GM23338 (cell line): ENCODE measurements at regions not wholly inside any gene's neighbourhood (a gene's known extent, or its start where the extent isn't known, plus 50 kb on each side); places are given as distances from the start of the nearest gene placed in this dataset.

Experiments used
- ATAC-seq: fragments of 200-7000 bp; cut with Tn5 transposase; 3 replicates; pipeline ENCODE4 v1.9.1; 2020
- DNase-seq: peaks from one replicate; pipeline ENCODE4 v3.0.0-alpha.2; 2015; ENCODE audit warnings: low spot score
- H2AFZ ChIP-seq: fragments of 200-600 bp; sonication (generic); 2 replicates; pipeline ENCODE4 v1.8.0; 2016; ENCODE audit warnings: antibody characterized with exemption, mild to moderate bottlenecking, moderate library complexity
- H3F3A ChIP-seq: fragments of 200-600 bp; sonication (generic); replicated peaks from 2 replicates; pipeline ENCODE4 v1.8.0; 2017; ENCODE audit warnings: antibody characterized with exemption, mixed run types, low read depth
- H3K27ac ChIP-seq: fragments of 200-600 bp; sonication (generic); 2 replicates; pipeline ENCODE4 v1.6.1; 2016; ENCODE audit warnings: low read depth
- H3K27me3 ChIP-seq: fragments of 200-600 bp; sonication (generic); 2 replicates; pipeline ENCODE4 v1.8.0; 2016; ENCODE audit warnings: mild to moderate bottlenecking, mixed run types, moderate library complexity; ENCODE audit not compliant: insufficient read depth
- H3K36me3 ChIP-seq: fragments of 200-600 bp; sonication (generic); 2 replicates; pipeline ENCODE4 v1.8.0; 2016; ENCODE audit warnings: mild to moderate bottlenecking; ENCODE audit not compliant: insufficient read depth
- H3K4me1 ChIP-seq: fragments of 200-600 bp; sonication (generic); 2 replicates; pipeline ENCODE4 v1.8.0; 2016; ENCODE audit warnings: mild to moderate bottlenecking, moderate library complexity; ENCODE audit not compliant: insufficient read depth
- H3K4me2 ChIP-seq: fragments of 200-600 bp; sonication (generic); 2 replicates; pipeline ENCODE4 v1.7.1; 2017; ENCODE audit warnings: mixed run types
- H3K4me3 ChIP-seq: fragments of 200-600 bp; sonication (generic); 2 replicates; pipeline ENCODE4 v1.6.1; 2016; ENCODE audit warnings: mixed run types
- H3K79me2 ChIP-seq: fragments of 200-600 bp; sonication (generic); replicated peaks from 2 replicates; pipeline ENCODE4 v1.8.0; 2017; ENCODE audit warnings: mild to moderate bottlenecking; ENCODE audit not compliant: insufficient read depth
- H3K9me2 ChIP-seq: fragments of 200-600 bp; sonication (generic); 2 replicates; pipeline ENCODE4 v1.8.0; 2017; ENCODE audit not compliant: insufficient read depth
- H4K20me1 ChIP-seq: fragments of 200-600 bp; sonication (generic); replicated peaks from 2 replicates; pipeline ENCODE4 v1.8.0; 2017; ENCODE audit warnings: mild to moderate bottlenecking; ENCODE audit not compliant: insufficient read depth
- H3K27ac Mint-ChIP-seq: 2 replicates; pipeline ENCODE4 v1.8.0; 2020; ENCODE audit warnings: inconsistent platforms, mild to moderate bottlenecking, moderate library complexity, mixed read lengths
- H3K27me3 Mint-ChIP-seq: 3 replicates; pipeline ENCODE4 v1.8.0; 2022; ENCODE audit warnings: low read depth, mild to moderate bottlenecking, moderate library complexity, mixed read lengths, inconsistent platforms; ENCODE audit not compliant: insufficient read depth, poor library complexity
- H3K36me3 Mint-ChIP-seq: 3 replicates; pipeline ENCODE4 v1.8.0; 2021; ENCODE audit warnings: low read depth, mild to moderate bottlenecking, inconsistent platforms, moderate library complexity, mixed read lengths
- H3K4me1 Mint-ChIP-seq: 3 replicates; pipeline ENCODE4 v1.8.0; 2020; ENCODE audit warnings: mild to moderate bottlenecking, inconsistent platforms, mixed read lengths
- H3K4me3 Mint-ChIP-seq: 3 replicates; pipeline ENCODE4 v1.8.0; 2021; ENCODE audit warnings: moderate library complexity, mild to moderate bottlenecking, inconsistent platforms, mixed read lengths
- H3K9me3 Mint-ChIP-seq: 3 replicates; pipeline ENCODE4 v1.8.0; 2020; ENCODE audit warnings: moderate library complexity, mild to moderate bottlenecking, inconsistent platforms, mixed read lengths
- CREB1 ChIP-seq: fragments of 250-450 bp; sonication (Bioruptor Pico); IDR thresholded peaks from 2 replicates; pipeline ENCODE4 v1.5.0; 2020; ENCODE audit warnings: low read depth, mild to moderate bottlenecking, moderate library complexity
- CTCF ChIP-seq, 2 experiments: fragments of 200-600 bp in 1 of 2; sonication (generic) in 1 of 2; conservative IDR thresholded peaks; 2 replicates each; pipeline versions ENCODE4 v1.5.1 to v1.6.1; 2016 to 2017; ENCODE audit warnings: antibody characterized with exemption in 2 of 2, low read depth in 2 of 2, mild to moderate bottlenecking in 2 of 2, moderate library complexity in 1 of 2
- ETS1 ChIP-seq: IDR thresholded peaks from 2 replicates; pipeline ENCODE4 v1.6.1; 2016; ENCODE audit warnings: antibody characterized with exemption
- EZH2phosphoT487 ChIP-seq: fragments of 200-600 bp; sonication (generic); IDR thresholded peaks from one replicate; pipeline ENCODE4 v1.8.1; 2018; ENCODE audit warnings: antibody characterized with exemption; ENCODE audit not compliant: unreplicated experiment
- JUNB ChIP-seq: IDR thresholded peaks from one replicate; pipeline ENCODE4 v1.6.1; 2016; ENCODE audit warnings: antibody characterized with exemption; ENCODE audit not compliant: unreplicated experiment
- NANOG ChIP-seq: IDR thresholded peaks from 2 replicates; pipeline ENCODE4 v1.6.1; 2016; ENCODE audit warnings: antibody characterized with exemption, borderline replicate concordance
- POLR2AphosphoS5 ChIP-seq: IDR thresholded peaks from 2 replicates; pipeline ENCODE4 v1.6.1; 2016; ENCODE audit warnings: antibody characterized with exemption, low read depth
- REST ChIP-seq: IDR thresholded peaks from one replicate; pipeline ENCODE4 v1.6.1; 2018; ENCODE audit warnings: antibody characterized with exemption; ENCODE audit not compliant: unreplicated experiment
- ZNF331 ChIP-seq: fragments of 250-450 bp; sonication (Bioruptor Pico); IDR thresholded peaks from 2 replicates; pipeline ENCODE4 v1.5.0; 2020; ENCODE audit warnings: low read depth, mild to moderate bottlenecking, moderate library complexity
- ZNF462 ChIP-seq: fragments of 250-450 bp; sonication (Bioruptor Pico); IDR thresholded peaks from 2 replicates; pipeline ENCODE4 v1.5.0; 2020; ENCODE audit warnings: mild to moderate bottlenecking, moderate library complexity

GRCh38 chr9:32172256-32172655 is 212.2 kb upstream of the ACO1 start:
- no peak for DNase-seq
- no peak overlapping the region for H3K4me2 ChIP-seq

GRCh38 chr9:32177396-32177795 is 207.0 kb upstream of the ACO1 start:
- no peaks in the 10 kb centered on the region for H3K4me1 Mint-ChIP-seq
- peaks cover 6% of the 10 kb centered on the region for H3K27me3 Mint-ChIP-seq
- no peaks in the 10 kb centered on the region for H3K4me1 ChIP-seq
- H2AFZ ChIP-seq: no peak overlapping the region
- H3K4me3 Mint-ChIP-seq: no peak overlapping the region
- H3K27ac ChIP-seq: no peak overlapping the region
- no peaks in the 10 kb centered on the region for H3K36me3 Mint-ChIP-seq
- no peaks in the 10 kb centered on the region for H4K20me1 ChIP-seq
- H3K9me2 ChIP-seq: peaks cover 2% of the 10 kb centered on the region; the same call in 1 of the 2 replicates
- H3K27ac Mint-ChIP-seq: no peak overlapping the region
- ATAC-seq (no peak), DNase-seq (no peak)
- H3F3A ChIP-seq: no peaks in the 10 kb centered on the region
- no peak overlapping the region for H3K4me2 ChIP-seq
- no peaks in the 10 kb centered on the region for H3K27me3 ChIP-seq
- no peaks in the 10 kb centered on the region for H3K79me2 ChIP-seq
- H3K36me3 ChIP-seq: no peaks in the 10 kb centered on the region
- H3K9me3 Mint-ChIP-seq: no peaks in the 10 kb centered on the region
- no peak overlapping the region for H3K4me3 ChIP-seq
- TF ChIP-seq ZNF462 (CRISPR knock-in tag) (no peak), EZH2phosphoT487 (no peak), ETS1 (no peak), REST (no peak), POLR2AphosphoS5 (no peak), ZNF331 (no peak), CTCF (conservative IDR thresholded peaks at IDR 0.05; ENCODE audit: low read depth in 2 of 2) (no peak), NANOG (no peak), CREB1 (CRISPR knock-in tag) (no peak)

More at GRCh38 chr9:32172256-32172655, 212.2 kb upstream of the ACO1 start:
- Histone ChIP-seq H4K20me1 (no peaks in the 10 kb centered on the region), H3K4me3 (no peak overlapping the region), H3K4me1 (no peaks in the 10 kb centered on the region), H3K27me3 (no peaks in the 10 kb centered on the region), H3K27ac (no peak overlapping the region), H3F3A (no peaks in the 10 kb centered on the region), H3K36me3 (no peaks in the 10 kb centered on the region), H2AFZ (no peak overlapping the region), H3K79me2 (no peaks in the 10 kb centered on the region), H3K9me2 (no peaks in the 10 kb centered on the region; the same call in 1 of the 2 replicates)
- no peak for TF ChIP-seq JUNB
- no peak for ATAC-seq
- H3K36me3 Mint-ChIP-seq: peaks cover 3% of the 10 kb centered on the region; the same call in 2 of the 3 replicates
- H3K4me1 Mint-ChIP-seq: 0 out of 3 replicates have a peak, but pooled peaks cover 2% of the 10 kb centered on the region
- H3K9me3 Mint-ChIP-seq: peaks cover 12% of the 10 kb centered on the region; the same call in 1 of the 3 replicates
- H3K4me3 Mint-ChIP-seq: no peak overlapping the region
- no peak overlapping the region for H3K27ac Mint-ChIP-seq
- H3K27me3 Mint-ChIP-seq: peaks cover 4% of the 10 kb centered on the region
